ENCODE measurements at regions not wholly inside any gene's neighbourhood (a gene's known extent, or its start where the extent isn't known, plus 50 kb on each side); places are given as distances from the start of the nearest gene placed in this dataset.
A peak's percentile ranks its signal among the peaks of the same experiment; 100 is the strongest.

- peaks cover 12% of the 10 kb centered on the region for H3K36me3 Mint-ChIP-seq (ENCODE audit: low read depth)
- ChIA-PET POLR2A (interaction anchor here (0.7 to 2.0 kb wide), 3 partner anchors 10 to 68 kb away, joined by 3 to 9 read pairs (median 3); no protein-coding TSS in a partner anchor), CTCF (no interaction called here)
- Histone ChIP-seq H3K4me1 (ENCODE audit: insufficient read depth, low read length) (peaks cover 34% of the 10 kb centered on the region), H3K4me3 (ENCODE audit: low read length) (no peak overlapping the region), H3K27me3 (ENCODE audit: control insufficient read depth in 1 of 2, insufficient read depth in 2 of 2, low read length in 2 of 2) (no peaks in the 10 kb centered on the region), H3K36me3 (ENCODE audit: insufficient read depth, low read length) (no peaks in the 10 kb centered on the region), H3K27ac (ENCODE audit: low read depth in 1 of 2, low read length in 2 of 2) (no peak overlapping the region), H3K9me3 (ENCODE audit: control insufficient read depth in 1 of 2, insufficient read depth in 1 of 2, low read length in 2 of 2) (peaks cover 3 to 4% of the 10 kb centered on the region in 2 experiments)
- H3K27ac Mint-ChIP-seq = peak overlapping the region; percentile 83
- intact Hi-C loops (cut with DNase I, micrococcal nuclease) = no loop called here
- H3K9me3 Mint-ChIP-seq = peaks cover 1% of the 10 kb centered on the region
- ATAC-seq (ENCODE audit: poor library complexity) = no peak
- H3K4me1 Mint-ChIP-seq (ENCODE audit: low read depth) = peaks cover 46% of the 10 kb centered on the region
- H3K27me3 Mint-ChIP-seq = no peaks in the 10 kb centered on the region
- no peak overlapping the region for H3K4me3 Mint-ChIP-seq
- DNase-seq = no peak
- TF ChIP-seq CTCF (IDR thresholded peaks at IDR 0.05) = no peak
These were observed 114.6 kb upstream of the PLXNC1 start for GRCh38 chr12:94033784-94034183.

DNA sequence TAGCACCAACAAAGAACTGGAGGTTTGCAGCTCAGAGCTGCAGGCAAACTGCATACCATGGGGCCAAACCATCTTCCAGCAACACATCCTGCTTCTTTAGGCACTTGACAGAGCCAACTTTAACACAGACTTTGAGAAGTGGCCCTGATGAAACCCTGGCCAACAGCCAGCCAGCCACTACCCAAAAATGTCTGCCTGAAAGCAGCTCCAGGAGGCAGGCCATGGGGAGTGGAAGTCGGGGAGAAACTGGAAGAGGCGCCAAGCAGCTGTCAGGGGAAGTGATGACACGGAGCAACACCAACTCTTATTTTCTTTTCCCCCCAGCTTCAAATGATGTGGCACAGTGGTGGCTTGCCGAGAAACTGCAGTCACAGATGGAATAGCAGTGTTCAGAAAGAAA is 110.9 kb upstream of the PLXNC1 start:
- DNase-seq (no peak), ATAC-seq (ENCODE audit: poor library complexity) (no peak)
- Histone ChIP-seq H3K27ac (ENCODE audit: low read depth in 1 of 2, low read length in 2 of 2) (no peak overlapping the region), H3K9me3 (ENCODE audit: control insufficient read depth in 1 of 2, insufficient read depth in 1 of 2, low read length in 2 of 2) (peaks cover 4 to 11% of the 10 kb centered on the region in 2 experiments), H3K4me3 (ENCODE audit: low read length) (no peak overlapping the region), H3K27me3 (ENCODE audit: control insufficient read depth in 1 of 2, insufficient read depth in 2 of 2, low read length in 2 of 2) (no peaks in the 10 kb centered on the region), H3K4me1 (ENCODE audit: insufficient read depth, low read length) (peaks cover 9% of the 10 kb centered on the region), H3K36me3 (ENCODE audit: insufficient read depth, low read length) (no peaks in the 10 kb centered on the region)
- Mint-ChIP-seq H3K27me3 (no peaks in the 10 kb centered on the region), H3K4me3 (no peak overlapping the region), H3K4me1 (ENCODE audit: low read depth) (peaks cover 18% of the 10 kb centered on the region), H3K27ac (no peak overlapping the region), H3K9me3 (peaks cover 5% of the 10 kb centered on the region), H3K36me3 (ENCODE audit: low read depth) (peaks cover 12% of the 10 kb centered on the region)
- CTCF ChIA-PET = no interaction called here
- no peak for TF ChIP-seq CTCF (IDR thresholded peaks at IDR 0.05)
- POLR2A ChIA-PET = no interaction called here
- intact Hi-C loops (cut with DNase I, micrococcal nuclease) = no loop called here

- H3K27me3 Mint-ChIP-seq = no peaks in the 10 kb centered on the region
- intact Hi-C loops (cut with DNase I, micrococcal nuclease) = no loop called here
- peaks cover 4 to 11% of the 10 kb centered on the region in 2 experiments for H3K9me3 ChIP-seq (ENCODE audit: control insufficient read depth in 1 of 2, insufficient read depth in 1 of 2, low read length in 2 of 2)
- H3K27ac Mint-ChIP-seq = no peak overlapping the region
- no peak for TF ChIP-seq CTCF (IDR thresholded peaks at IDR 0.05)
- H3K27ac ChIP-seq (ENCODE audit: low read depth in 1 of 2, low read length in 2 of 2) = no peak overlapping the region
- POLR2A ChIA-PET = no interaction called here
- peaks cover 6% of the 10 kb centered on the region for H3K4me1 Mint-ChIP-seq (ENCODE audit: low read depth)
- DNase-seq (no peak), ATAC-seq (ENCODE audit: poor library complexity) (no peak)
- peaks cover 5% of the 10 kb centered on the region for H3K9me3 Mint-ChIP-seq
- CTCF ChIA-PET = no interaction called here
- peaks cover 4% of the 10 kb centered on the region for H3K36me3 Mint-ChIP-seq (ENCODE audit: low read depth)
- H3K36me3 ChIP-seq (ENCODE audit: insufficient read depth, low read length) = no peaks in the 10 kb centered on the region
- peaks cover 3% of the 10 kb centered on the region for H3K4me1 ChIP-seq (ENCODE audit: insufficient read depth, low read length)
- no peaks in the 10 kb centered on the region for H3K27me3 ChIP-seq (ENCODE audit: control insufficient read depth in 1 of 2, insufficient read depth in 2 of 2, low read length in 2 of 2)
- no peak overlapping the region for H3K4me3 ChIP-seq (ENCODE audit: low read length)
- no peak overlapping the region for H3K4me3 Mint-ChIP-seq
These were observed 109.8 kb upstream of the PLXNC1 start for GRCh38 chr12:94038605-94039004.

Data from CD4-positive, alpha-beta T cell (primary cell).